NB4 (cell line): ENCODE measurements at regions not wholly inside any gene's neighbourhood (a gene's known extent, or its start where the extent isn't known, plus 50 kb on each side); places are given as distances from the start of the nearest gene placed in this dataset.

Experiments
- DNase-seq: peaks from one replicate; pipeline ENCODE4 v3.0.0; 2010; ENCODE audit warnings: low read depth
- H3K4me3 ChIP-seq: one replicate; pipeline ENCODE4 v1.5.1; 2011; ENCODE audit warnings: mild to moderate bottlenecking, low read depth, low read length, moderate library complexity
- CTCF ChIP-seq: IDR thresholded peaks from one replicate; pipeline ENCODE4 v1.5.1; 2012; ENCODE audit warnings: low read depth, low read length
- MAX ChIP-seq: IDR thresholded peaks from 2 replicates; pipeline ENCODE4 v1.6.1; 2011; ENCODE audit warnings: low read depth, low read length
- MYC ChIP-seq: IDR thresholded peaks from 2 replicates; pipeline ENCODE4 v1.6.1; 2011; ENCODE audit warnings: low read depth, low read length
- POLR2A ChIP-seq: IDR thresholded peaks from 2 replicates; pipeline ENCODE4 v1.6.1; 2011; ENCODE audit warnings: mild to moderate bottlenecking; ENCODE audit not compliant: insufficient read length; ENCODE audit errors: extremely low read depth

- no peak for DNase-seq
- H3K4me3 ChIP-seq = no peak overlapping the region
- no peak for TF ChIP-seq POLR2A
- TF ChIP-seq MYC = no peak
- TF ChIP-seq MAX = no peak
- no peak for TF ChIP-seq CTCF
These were observed 1442.8 kb upstream of the PCDH7 start for GRCh38 chr4:29277381-29277780.

DNA sequence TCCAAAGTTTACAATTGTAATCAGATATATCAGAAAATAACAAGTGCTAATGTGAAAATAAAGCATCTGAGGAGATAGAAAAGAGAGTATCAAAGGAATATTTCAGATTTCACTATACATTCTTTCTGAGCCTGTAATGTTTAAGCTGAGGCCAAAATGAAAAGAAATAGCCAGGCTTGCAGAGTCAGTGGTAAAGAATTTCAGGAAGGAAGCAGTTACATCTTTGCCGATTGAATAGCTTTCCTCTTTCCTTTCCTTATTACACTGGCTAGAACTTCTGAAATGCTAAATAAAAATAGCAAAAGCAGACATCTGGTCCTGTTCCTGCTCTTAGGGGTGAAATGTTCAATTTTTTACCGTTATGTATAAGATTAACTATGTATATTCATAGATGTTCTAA is 1441.6 kb upstream of the PCDH7 start:
- no peak for DNase-seq
- TF ChIP-seq POLR2A (no peak), CTCF (no peak), MYC (no peak), MAX (no peak)
- H3K4me3 ChIP-seq = no peak overlapping the region

DNA sequence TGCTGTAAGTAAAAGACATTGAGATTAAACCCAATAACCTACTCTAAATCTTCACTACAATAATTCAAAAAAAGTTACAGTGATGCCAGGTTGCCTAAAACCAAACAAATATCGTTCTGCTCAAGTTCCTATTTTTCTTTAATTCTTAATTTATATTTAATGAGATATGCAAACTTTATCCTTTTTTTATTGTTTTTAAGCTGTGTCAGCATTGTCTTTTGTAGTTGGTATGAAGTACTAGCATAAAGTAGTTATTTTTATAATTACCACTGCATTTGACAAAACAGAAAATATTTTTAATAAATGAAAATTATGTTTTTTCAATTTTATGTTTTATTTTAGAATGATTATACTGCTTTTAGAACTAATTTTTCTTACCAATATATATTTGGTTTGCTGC is 1431.1 kb upstream of the PCDH7 start:
- TF ChIP-seq CTCF (no peak), POLR2A (no peak), MAX (no peak), MYC (no peak)
- no peak overlapping the region for H3K4me3 ChIP-seq
- DNase-seq = no peak

- no peak for DNase-seq
- TF ChIP-seq POLR2A (no peak), MYC (no peak), CTCF (no peak), MAX (no peak)
- no peak overlapping the region for H3K4me3 ChIP-seq
These were observed 1424.9 kb upstream of the PCDH7 start for GRCh38 chr4:29295280-29295679.

DNA sequence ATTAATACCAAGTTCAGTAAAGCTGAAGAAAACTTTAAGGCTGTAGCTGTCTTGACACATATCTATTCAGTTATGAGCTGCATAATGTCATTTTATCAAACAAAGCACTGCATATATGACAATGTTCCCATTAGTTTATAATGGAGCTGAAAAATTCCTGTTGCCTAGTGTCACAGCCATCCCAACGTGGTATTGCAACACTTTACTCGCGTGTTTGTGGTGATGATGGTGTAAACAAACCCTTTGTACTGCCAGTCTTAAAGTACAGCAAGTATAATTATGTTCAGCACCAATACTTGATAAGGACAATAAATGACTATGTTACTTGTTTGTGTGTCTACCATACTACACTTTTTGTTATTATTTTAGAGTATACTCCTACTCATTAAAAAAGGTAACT is 1415.6 kb upstream of the PCDH7 start:
- no peak overlapping the region for H3K4me3 ChIP-seq
- no peak for DNase-seq
- TF ChIP-seq CTCF (no peak), MAX (no peak), MYC (no peak), POLR2A (no peak)

DNA sequence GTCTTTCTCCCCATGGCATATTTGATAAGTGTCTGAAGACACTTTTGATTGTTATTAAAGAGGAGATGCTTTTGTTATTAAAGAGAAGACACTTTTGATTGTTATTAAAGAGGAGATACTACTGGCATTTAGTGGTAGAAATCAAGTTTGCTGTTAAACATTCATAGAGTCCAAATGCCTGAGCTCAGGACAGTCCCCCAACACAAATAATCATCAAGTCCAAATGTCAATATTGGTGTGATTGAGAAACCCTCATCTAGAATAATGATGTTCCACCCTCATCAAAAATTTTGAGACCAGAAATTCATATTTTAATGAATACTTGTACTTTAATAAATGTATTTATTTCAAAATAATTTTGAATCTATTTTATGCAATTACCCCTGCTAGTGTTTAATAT is 1412.9 kb upstream of the PCDH7 start:
- H3K4me3 ChIP-seq = no peak overlapping the region
- DNase-seq = no peak
- no peak for TF ChIP-seq MAX
- TF ChIP-seq POLR2A = no peak
- TF ChIP-seq MYC = no peak
- TF ChIP-seq CTCF = no peak
